Frontal cortex (tissue), 4 donors: ENCODE measurements at regions not wholly inside any gene's neighbourhood (a gene's known extent, or its start where the extent isn't known, plus 50 kb on each side); places are given as distances from the start of the nearest gene placed in this dataset. TPM values are rescaled to one million over a fixed set of nuclear protein-coding genes. Genes with fewer than 3 reads are reported as not detected.
"Not testable (repeated sequence)": the region's sequence is repeated elsewhere in the genome, so short reads cannot be mapped to it uniquely, and the experiment has no call there.

Experiments
- DNase-seq, 2 donors: peaks; one replicate each; pipeline ENCODE4 v3.0.0; 2012; ENCODE audit warnings: low spot score in 2 of 2
- FAIRE-seq: peaks from 2 replicates; lab custom pipeline; 2012; peaks lifted over from hg19 to GRCh38; lab: Jason Lieb, UNC
- small RNA-seq: library from RNA; depleted of rRNA; stranded (forward); fragments of <200 nt; gene quantifications from one replicate; pipeline ENCODE3, GENCODE V24; 2014
- donor health status: control.
- donor health status: control.
- donor health status: control.

DNA sequence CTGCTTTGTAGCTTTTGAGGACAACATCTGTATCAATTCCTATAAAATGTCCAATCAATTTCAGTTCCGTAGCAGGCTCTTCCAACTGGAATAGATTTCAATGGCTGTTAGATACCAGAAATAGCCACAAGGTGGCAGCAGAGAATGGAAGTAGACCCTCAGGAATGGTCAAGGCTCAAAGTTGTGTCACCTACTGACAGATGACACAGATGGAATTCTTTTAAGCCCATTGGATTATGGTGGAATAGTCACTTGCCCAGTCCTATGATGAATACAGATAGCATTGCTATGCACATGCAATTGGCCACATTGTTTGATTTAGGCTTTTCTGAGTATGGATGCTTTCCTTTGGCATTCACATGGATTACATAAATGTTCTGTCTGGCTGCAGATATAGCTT is 130.4 kb upstream of the RADX start:
- FAIRE-seq, result peak; percentile 43

DNA sequence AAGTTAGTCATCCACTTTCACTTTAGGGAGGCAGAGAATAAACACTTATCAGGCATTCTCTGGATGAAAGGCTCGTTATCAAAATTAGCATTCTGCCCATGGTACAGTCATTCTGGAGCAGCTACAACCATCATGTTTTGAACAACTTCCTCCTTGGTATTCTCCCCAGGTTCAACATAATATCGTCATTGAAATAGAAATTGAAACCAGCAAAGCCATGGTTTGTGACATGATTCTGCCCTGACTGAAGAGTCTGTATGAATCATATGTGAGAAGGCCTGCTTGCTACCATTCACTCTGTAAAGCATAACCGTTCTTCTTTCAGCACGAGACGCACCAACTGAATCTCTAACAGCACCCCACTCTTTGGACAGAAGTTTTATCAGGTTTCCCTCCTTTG is 127.5 kb upstream of the RADX start:
- DNase-seq, result no peak
- no peak for FAIRE-seq

More for the DNA sequence above, 130.4 kb upstream of the RADX start:
- DNase-seq, result peak; percentile 12 to 16

DNA sequence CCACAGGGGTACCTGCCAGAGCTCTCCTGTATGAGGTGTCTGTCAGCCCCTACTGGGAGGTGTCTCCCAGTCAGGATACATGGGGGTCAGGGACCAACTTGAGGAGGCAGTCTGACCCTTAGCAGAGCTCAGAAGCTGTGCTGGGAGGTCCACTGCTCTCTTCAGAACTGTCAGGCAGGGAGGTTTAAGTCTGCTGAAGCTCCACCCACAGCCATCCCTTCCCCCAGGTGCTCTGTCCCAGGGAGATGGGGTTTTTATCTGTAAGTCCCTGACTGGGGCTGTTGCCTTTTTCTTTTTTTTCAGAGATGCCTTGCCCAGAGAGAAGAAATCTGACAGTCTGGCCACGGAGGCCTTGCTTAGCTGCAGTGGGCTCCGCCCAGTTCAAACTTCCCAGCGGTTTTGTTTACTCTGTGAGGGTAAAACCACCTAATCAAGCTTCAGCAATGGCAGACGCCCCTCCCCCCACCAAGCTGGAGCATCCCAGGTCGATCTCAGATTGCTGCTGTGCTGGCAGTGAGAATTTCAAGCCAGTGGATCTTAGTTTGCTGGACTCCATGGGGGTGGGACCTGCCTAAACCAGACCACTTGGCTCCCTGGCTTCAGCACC is 118.5 kb upstream of the RADX start:
- not testable (repeated sequence) for DNase-seq, FAIRE-seq

DNA sequence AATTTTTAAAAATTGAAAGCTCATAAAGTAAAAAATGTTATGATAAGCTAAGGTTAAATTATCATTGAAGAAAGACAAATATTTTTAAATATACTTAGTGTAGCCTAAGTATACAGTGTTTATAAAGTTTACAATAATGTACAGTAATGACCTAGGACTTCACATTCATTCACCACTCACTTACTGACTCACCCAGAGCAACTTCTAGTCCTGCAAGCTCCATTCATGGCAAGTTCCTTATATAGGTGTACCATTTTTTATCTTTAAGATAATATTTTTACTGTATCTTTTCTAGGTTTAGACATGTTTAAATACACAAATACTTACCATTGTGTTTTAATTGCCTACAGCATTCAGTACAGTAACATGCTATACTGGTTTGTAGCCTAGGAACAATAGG is 112.3 kb upstream of the RADX start:
- FAIRE-seq, result no peak
- DNase-seq, result no peak

DNA sequence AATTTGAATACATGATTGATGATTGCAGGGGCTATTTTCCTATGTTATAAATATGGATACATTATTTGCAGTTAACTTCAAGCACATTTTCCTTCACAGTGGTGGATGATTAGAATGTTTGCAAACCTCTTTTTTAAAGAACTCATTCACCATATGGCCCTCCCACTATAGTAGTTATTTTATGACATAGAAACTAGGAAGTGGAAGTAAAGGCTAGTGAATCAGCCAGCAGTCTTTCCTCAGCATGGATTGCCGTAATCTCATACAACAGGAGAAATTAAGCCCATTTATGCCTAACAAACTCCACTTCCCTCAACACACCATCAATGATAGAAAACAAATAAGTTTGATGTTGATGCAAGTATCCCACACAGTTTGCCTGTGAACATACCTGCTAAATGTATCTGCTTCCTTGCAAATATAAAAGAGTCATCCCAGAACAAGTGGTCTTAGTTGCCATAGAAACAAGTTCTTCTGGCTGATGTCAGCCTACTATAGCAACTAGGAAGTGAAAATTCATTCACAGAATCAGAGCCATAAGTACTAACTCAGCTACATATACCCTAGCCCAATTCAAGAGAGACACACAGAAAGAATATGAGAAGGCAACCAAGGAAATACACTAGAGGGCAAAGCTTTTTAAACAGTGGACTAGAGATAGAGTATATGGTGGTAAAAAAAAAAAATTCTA is 100.9 kb upstream of the RADX start:
- DNase-seq, result no peak
- FAIRE-seq, result no peak

Small RNA genes lying in the stretch of these regions (small RNA-seq; reads per million reads assigned to genes)
- gene AL133271.1 (not detected), gene RF00019 (not detected)
